OCI-LY3 (cell line): ENCODE measurements at regions not wholly inside any gene's neighbourhood (a gene's known extent, or its start where the extent isn't known, plus 50 kb on each side); places are given as distances from the start of the nearest gene placed in this dataset.

Experiments used
- EZH2phosphoT487 ChIP-seq: fragments of 200-600 bp; shearing (Covaris generic); IDR thresholded peaks from 2 replicates; pipeline ENCODE4 v1.6.1; 2018; ENCODE audit warnings: antibody characterized with exemption, mixed run types, low read depth
- TF ChIP-seq, protein P1 (sequence below): fragments of 200-600, 300-600 bp; sonication (generic); IDR thresholded peaks from 2 replicates; pipeline ENCODE4 v1.5.1; 2014; ENCODE audit warnings: antibody characterized with exemption, low read length, low read depth

DNA sequence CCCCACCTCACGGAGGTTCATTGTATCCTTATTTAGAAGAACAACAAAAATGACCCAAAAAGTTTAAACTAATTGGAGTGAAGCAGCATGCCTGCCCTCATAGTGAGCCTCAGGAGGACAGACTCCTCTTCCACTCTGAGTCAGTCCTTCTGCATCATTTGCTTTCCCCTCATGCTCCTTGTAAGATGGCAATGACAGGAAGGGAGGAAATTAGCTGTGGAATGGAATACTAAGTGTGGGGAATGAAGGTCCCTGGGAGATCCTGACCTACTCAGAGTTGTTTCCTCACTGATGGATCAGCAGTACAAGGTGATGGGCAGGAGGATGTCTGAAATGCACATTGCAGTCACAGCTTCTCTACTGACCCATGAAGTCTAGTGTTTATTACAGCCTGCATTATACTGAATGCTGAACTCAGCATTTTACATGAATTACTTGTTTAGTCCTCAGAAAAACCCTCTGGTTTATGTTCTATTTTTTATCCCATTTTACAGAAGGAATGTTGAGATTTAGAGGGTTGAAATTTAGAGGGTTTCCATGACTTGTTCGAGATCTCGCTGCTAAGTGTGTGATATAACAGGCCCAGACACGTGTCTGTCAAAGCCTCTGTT, 212.0 kb upstream of the PCSK2 start:
- TF ChIP-seq, protein P1, sequence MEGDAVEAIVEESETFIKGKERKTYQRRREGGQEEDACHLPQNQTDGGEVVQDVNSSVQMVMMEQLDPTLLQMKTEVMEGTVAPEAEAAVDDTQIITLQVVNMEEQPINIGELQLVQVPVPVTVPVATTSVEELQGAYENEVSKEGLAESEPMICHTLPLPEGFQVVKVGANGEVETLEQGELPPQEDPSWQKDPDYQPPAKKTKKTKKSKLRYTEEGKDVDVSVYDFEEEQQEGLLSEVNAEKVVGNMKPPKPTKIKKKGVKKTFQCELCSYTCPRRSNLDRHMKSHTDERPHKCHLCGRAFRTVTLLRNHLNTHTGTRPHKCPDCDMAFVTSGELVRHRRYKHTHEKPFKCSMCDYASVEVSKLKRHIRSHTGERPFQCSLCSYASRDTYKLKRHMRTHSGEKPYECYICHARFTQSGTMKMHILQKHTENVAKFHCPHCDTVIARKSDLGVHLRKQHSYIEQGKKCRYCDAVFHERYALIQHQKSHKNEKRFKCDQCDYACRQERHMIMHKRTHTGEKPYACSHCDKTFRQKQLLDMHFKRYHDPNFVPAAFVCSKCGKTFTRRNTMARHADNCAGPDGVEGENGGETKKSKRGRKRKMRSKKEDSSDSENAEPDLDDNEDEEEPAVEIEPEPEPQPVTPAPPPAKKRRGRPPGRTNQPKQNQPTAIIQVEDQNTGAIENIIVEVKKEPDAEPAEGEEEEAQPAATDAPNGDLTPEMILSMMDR = no peak
- TF ChIP-seq EZH2phosphoT487 = no peak
